H9 (cell line): ENCODE measurements at regions not wholly inside any gene's neighbourhood (a gene's known extent, or its start where the extent isn't known, plus 50 kb on each side); places are given as distances from the start of the nearest gene placed in this dataset.

Experiments
- DNase-seq: peaks from one replicate; pipeline ENCODE4 v3.0.0-alpha.2; 2017
- H2AFZ ChIP-seq: one replicate; pipeline ENCODE4 v1.6.1; 2013; ENCODE audit warnings: mild to moderate bottlenecking, low read length, control low read depth, moderate library complexity
- H2AK5ac ChIP-seq: 2 replicates; pipeline ENCODE4 v1.6.1; 2013; ENCODE audit warnings: low read length, control low read depth, mixed read lengths; ENCODE audit not compliant: insufficient read length
- H2BK120ac ChIP-seq: one replicate; pipeline ENCODE4 v1.6.1; 2013; ENCODE audit warnings: low read depth, mild to moderate bottlenecking, low read length, control low read depth, inconsistent platforms; ENCODE audit not compliant: poor library complexity, severe bottlenecking
- H2BK12ac ChIP-seq: 2 replicates; pipeline ENCODE4 v1.6.1; 2013; ENCODE audit warnings: low read length, control low read depth, mixed read lengths, low read depth; ENCODE audit not compliant: insufficient read length
- H2BK15ac ChIP-seq: 2 replicates; pipeline ENCODE4 v1.6.1; 2013; ENCODE audit warnings: low read depth, low read length, control low read depth
- H2BK20ac ChIP-seq: one replicate; pipeline ENCODE4 v1.6.1; 2013; ENCODE audit warnings: low read depth, mild to moderate bottlenecking, low read length, control low read depth, inconsistent platforms; ENCODE audit not compliant: poor library complexity, severe bottlenecking
- H2BK5ac ChIP-seq: 2 replicates; pipeline ENCODE4 v1.6.1; 2013; ENCODE audit warnings: low read length, control low read depth, mixed read lengths; ENCODE audit not compliant: insufficient read length
- H3K14ac ChIP-seq: 2 replicates; pipeline ENCODE4 v1.6.1; 2013; ENCODE audit warnings: low read length, control low read depth; ENCODE audit not compliant: insufficient read depth
- H3K18ac ChIP-seq: 2 replicates; pipeline ENCODE4 v1.6.1; 2013; ENCODE audit warnings: low read depth, mild to moderate bottlenecking, mixed read lengths, low read length, control low read depth; ENCODE audit not compliant: insufficient read length
- H3K23ac ChIP-seq: 2 replicates; pipeline ENCODE4 v1.6.1; 2013; ENCODE audit warnings: low read length, control low read depth, mixed read lengths, low read depth; ENCODE audit not compliant: insufficient read length
- H3K23me2 ChIP-seq: 2 replicates; pipeline ENCODE4 v1.6.1; 2013; ENCODE audit warnings: low read depth, mild to moderate bottlenecking, mixed read lengths, low read length, control low read depth; ENCODE audit not compliant: insufficient read length, poor library complexity, severe bottlenecking
- H3K27ac ChIP-seq: 2 replicates; pipeline ENCODE4 v1.5.1; 2013; ENCODE audit warnings: low read length, control low read depth, mixed read lengths, low read depth; ENCODE audit not compliant: insufficient read length
- H3K27me3 ChIP-seq: 2 replicates; pipeline ENCODE4 v1.6.1; 2013; ENCODE audit warnings: low read length, control low read depth, inconsistent platforms; ENCODE audit not compliant: insufficient read depth
- H3K4ac ChIP-seq: 2 replicates; pipeline ENCODE4 v1.6.1; 2013; ENCODE audit warnings: low read depth, mild to moderate bottlenecking, control low read depth, inconsistent platforms, low read length, moderate library complexity
- H3K4me1 ChIP-seq: 2 replicates; pipeline ENCODE4 v1.6.1; 2013; ENCODE audit warnings: low read length, control low read depth, inconsistent platforms; ENCODE audit not compliant: insufficient read depth
- H3K4me2 ChIP-seq: 2 replicates; pipeline ENCODE4 v1.6.1; 2013; ENCODE audit warnings: low read length, control low read depth, mixed read lengths; ENCODE audit not compliant: insufficient read length, insufficient read depth
- H3K56ac ChIP-seq: 2 replicates; pipeline ENCODE4 v1.6.1; 2013; ENCODE audit warnings: low read depth, mild to moderate bottlenecking, mixed read lengths, low read length, control low read depth; ENCODE audit not compliant: insufficient read length
- H3K79me1 ChIP-seq: 2 replicates; pipeline ENCODE4 v1.6.1; 2013; ENCODE audit warnings: low read depth, mild to moderate bottlenecking, moderate library complexity, low read length, control low read depth, inconsistent platforms; ENCODE audit not compliant: insufficient read depth, poor library complexity, severe bottlenecking
- H3K79me2 ChIP-seq: 2 replicates; pipeline ENCODE4 v1.6.1; 2013; ENCODE audit warnings: low read length, control low read depth, inconsistent platforms; ENCODE audit not compliant: insufficient read depth
- H3K9ac ChIP-seq: 2 replicates; pipeline ENCODE4 v1.6.1; 2013; ENCODE audit warnings: low read length, control low read depth, mixed read lengths; ENCODE audit not compliant: insufficient read length; ENCODE audit errors: extremely low read depth
- H3K9me3 ChIP-seq: one replicate; pipeline ENCODE4 v1.6.1; 2013; ENCODE audit warnings: low read depth, low read length, inconsistent platforms; ENCODE audit not compliant: control insufficient read depth
- H3T11ph ChIP-seq: one replicate; pipeline ENCODE4 v1.6.1; 2013; ENCODE audit warnings: mild to moderate bottlenecking, low read length, control low read depth, inconsistent platforms
- H4K20me1 ChIP-seq: one replicate; pipeline ENCODE4 v1.6.1; 2013; ENCODE audit not compliant: control insufficient read depth, insufficient read length, insufficient read depth
- H4K5ac ChIP-seq: 2 replicates; pipeline ENCODE4 v1.6.1; 2013; ENCODE audit warnings: low read depth, mild to moderate bottlenecking, mixed read lengths, low read length, control low read depth; ENCODE audit not compliant: insufficient read length
- H4K8ac ChIP-seq: replicated peaks from 2 replicates; pipeline ENCODE4 v1.6.1; 2013; ENCODE audit warnings: low read length, control low read depth, mixed read lengths, low read depth; ENCODE audit not compliant: insufficient read length
- H4K91ac ChIP-seq: 2 replicates; pipeline ENCODE4 v1.6.1; 2013; ENCODE audit warnings: low read depth, mild to moderate bottlenecking, moderate library complexity, mixed read lengths, low read length, control low read depth; ENCODE audit not compliant: insufficient read length
- H3K27ac Mint-ChIP-seq, 3 experiments: 2 replicates in 2 of 3; 3 replicates in 1 of 3; pipeline ENCODE4 v1.8.0; 2020 to 2021; ENCODE audit warnings: mixed read lengths in 3 of 3, mild to moderate bottlenecking in 1 of 3, moderate library complexity in 1 of 3
- H3K27me3 Mint-ChIP-seq: 2 replicates; pipeline ENCODE4 v1.8.0; 2021; ENCODE audit warnings: low read depth, mild to moderate bottlenecking, moderate library complexity, mixed read lengths
- H3K36me3 Mint-ChIP-seq, 3 experiments: 2 replicates in 2 of 3; 3 replicates in 1 of 3; pipeline ENCODE4 v1.8.0; 2020 to 2021; ENCODE audit warnings: low read depth in 3 of 3, mixed read lengths in 3 of 3; ENCODE audit not compliant: insufficient read depth in 1 of 3
- H3K4me1 Mint-ChIP-seq, 2 experiments: 2 replicates each; pipeline ENCODE4 v1.8.0; 2020; ENCODE audit warnings: mixed read lengths in 2 of 2
- H3K4me3 Mint-ChIP-seq, 2 experiments: 2 replicates in 1 of 2; 3 replicates in 1 of 2; pipeline ENCODE4 v1.8.0; 2020 to 2021; ENCODE audit warnings: mild to moderate bottlenecking in 2 of 2, mixed read lengths in 2 of 2, moderate library complexity in 1 of 2
- H3K9me3 Mint-ChIP-seq, 2 experiments: 2 replicates in 1 of 2; 3 replicates in 1 of 2; pipeline ENCODE4 v1.8.0; 2020; ENCODE audit warnings: mild to moderate bottlenecking in 2 of 2, mixed read lengths in 2 of 2, moderate library complexity in 1 of 2
- whole genome bisulfite sequencing: extraction: QIAGEN DNeasy Blood & Tissue Kit; methylation state at CpG from one replicate; pipeline ENCODE4 v1.1.7; 2013; ENCODE audit warnings: missing lambda C conversion rate, low lambda C conversion rate, mixed read lengths; ENCODE audit not compliant: insufficient read length; ENCODE audit errors: extremely low coverage; 5-methylcytosine and 5-hydroxymethylcytosine counted together
- TF ChIP-seq, protein P1 (sequence below): fragments of 200-600 bp; sonication (generic); conservative IDR thresholded peaks from 3 replicates; pipeline ENCODE4 v1.8.0; 2021; ENCODE audit warnings: antibody characterized with exemption, mild to moderate bottlenecking

DNA sequence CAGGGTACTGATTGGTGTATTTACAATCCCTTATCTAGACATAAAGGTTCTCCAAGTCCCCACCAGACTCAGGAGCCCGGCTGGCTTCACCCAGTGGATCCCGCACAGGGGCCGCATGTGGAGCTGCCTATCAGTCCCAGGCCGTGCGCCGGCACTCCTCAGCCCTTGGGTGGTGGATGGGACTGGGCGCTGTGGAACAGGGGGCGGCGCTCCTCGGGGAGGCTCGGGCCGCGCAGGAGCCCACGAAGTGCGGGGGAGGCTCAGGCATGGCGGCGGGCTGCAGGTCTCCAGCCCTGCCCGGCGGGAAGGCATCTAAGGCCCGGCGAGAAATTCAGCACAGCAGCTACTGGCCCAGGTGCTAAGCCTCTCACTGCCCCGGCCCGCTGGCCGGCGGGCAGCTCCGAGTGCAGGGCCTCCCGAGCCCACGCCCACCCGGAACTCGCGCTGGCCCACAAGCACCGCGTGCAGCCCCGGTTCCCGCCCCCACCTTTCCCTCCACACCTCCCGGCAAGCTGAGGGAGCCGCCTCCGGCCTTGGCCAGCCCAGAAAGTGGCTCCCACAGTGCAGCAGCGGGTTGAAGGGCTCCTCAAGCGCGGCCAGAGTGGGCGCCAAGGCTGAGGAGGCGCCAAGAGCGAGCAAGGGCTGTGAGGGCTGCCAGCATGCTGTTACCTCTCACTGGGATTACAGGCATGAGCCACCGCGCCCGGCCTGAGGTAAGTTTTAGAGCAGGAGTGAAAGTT lies 60.0 kb upstream of the SCEL start:
- no peaks in the 10 kb centered on the region for H3K23me2 ChIP-seq
- H3K4me2 ChIP-seq, result no peak overlapping the region
- H2BK20ac ChIP-seq, result no peak overlapping the region
- H3K56ac ChIP-seq, result no peak overlapping the region
- no peak overlapping the region for H2BK12ac ChIP-seq
- no peak overlapping the region for H2BK15ac ChIP-seq
- H3K27me3 ChIP-seq, result no peaks in the 10 kb centered on the region
- Mint-ChIP-seq H3K27ac (no peak overlapping the region), H3K4me1 (peaks cover 26 to 28% of the 10 kb centered on the region in 2 experiments), H3K4me3 (no peak overlapping the region), H3K36me3 (peaks cover 0 to 5% (median 5%) of the 10 kb centered on the region in 3 experiments; a peak in 5 of 7 replicates), H3K9me3 (peaks cover 3 to 4% of the 10 kb centered on the region in 2 experiments; a peak in 3 of 5 replicates), H3K27me3 (no peaks in the 10 kb centered on the region; the same call in 1 of the 2 replicates)
- H4K5ac ChIP-seq, result no peak overlapping the region
- H2AK5ac ChIP-seq, result no peak overlapping the region
- no peak overlapping the region for H2BK120ac ChIP-seq
- H4K20me1 ChIP-seq, result no peaks in the 10 kb centered on the region
- no peak for DNase-seq
- H3K23ac ChIP-seq, result no peak overlapping the region
- H3K14ac ChIP-seq, result no peak overlapping the region
- WGBS, result no CpG with 5 or more reads among the region's 47 CpGs
- no peak overlapping the region for H4K8ac ChIP-seq
- H2BK5ac ChIP-seq, result no peak overlapping the region
- no peak overlapping the region for H2AFZ ChIP-seq
- no peak overlapping the region for H4K91ac ChIP-seq
- peaks cover 6% of the 10 kb centered on the region; the same call in 1 of the 2 replicates for H3K4me1 ChIP-seq
- TF ChIP-seq, protein P1, sequence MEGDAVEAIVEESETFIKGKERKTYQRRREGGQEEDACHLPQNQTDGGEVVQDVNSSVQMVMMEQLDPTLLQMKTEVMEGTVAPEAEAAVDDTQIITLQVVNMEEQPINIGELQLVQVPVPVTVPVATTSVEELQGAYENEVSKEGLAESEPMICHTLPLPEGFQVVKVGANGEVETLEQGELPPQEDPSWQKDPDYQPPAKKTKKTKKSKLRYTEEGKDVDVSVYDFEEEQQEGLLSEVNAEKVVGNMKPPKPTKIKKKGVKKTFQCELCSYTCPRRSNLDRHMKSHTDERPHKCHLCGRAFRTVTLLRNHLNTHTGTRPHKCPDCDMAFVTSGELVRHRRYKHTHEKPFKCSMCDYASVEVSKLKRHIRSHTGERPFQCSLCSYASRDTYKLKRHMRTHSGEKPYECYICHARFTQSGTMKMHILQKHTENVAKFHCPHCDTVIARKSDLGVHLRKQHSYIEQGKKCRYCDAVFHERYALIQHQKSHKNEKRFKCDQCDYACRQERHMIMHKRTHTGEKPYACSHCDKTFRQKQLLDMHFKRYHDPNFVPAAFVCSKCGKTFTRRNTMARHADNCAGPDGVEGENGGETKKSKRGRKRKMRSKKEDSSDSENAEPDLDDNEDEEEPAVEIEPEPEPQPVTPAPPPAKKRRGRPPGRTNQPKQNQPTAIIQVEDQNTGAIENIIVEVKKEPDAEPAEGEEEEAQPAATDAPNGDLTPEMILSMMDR, result no peak
- H3K27ac ChIP-seq, result no peak overlapping the region
- H3K9ac ChIP-seq, result no peak overlapping the region
- no peak overlapping the region for H3K4ac ChIP-seq
- H3K18ac ChIP-seq, result no peak overlapping the region
- H3T11ph ChIP-seq, result no peak overlapping the region
- no peaks in the 10 kb centered on the region for H3K9me3 ChIP-seq
- H3K79me2 ChIP-seq, result no peaks in the 10 kb centered on the region
- H3K79me1 ChIP-seq, result no peaks in the 10 kb centered on the region
